HPDE6-E6E7 (cell line): ENCODE measurements at regions not wholly inside any gene's neighbourhood (a gene's known extent, or its start where the extent isn't known, plus 50 kb on each side); places are given as distances from the start of the nearest gene placed in this dataset.
"Not testable (repeated sequence)": the region's sequence is repeated elsewhere in the genome, so short reads cannot be mapped to it uniquely, and the experiment has no call there.

Source experiments
- DNase-seq: peaks from one replicate; pipeline ENCODE4 v3.0.0; 2011; ENCODE audit warnings: missing footprints; ENCODE audit errors: extremely low spot score

DNA sequence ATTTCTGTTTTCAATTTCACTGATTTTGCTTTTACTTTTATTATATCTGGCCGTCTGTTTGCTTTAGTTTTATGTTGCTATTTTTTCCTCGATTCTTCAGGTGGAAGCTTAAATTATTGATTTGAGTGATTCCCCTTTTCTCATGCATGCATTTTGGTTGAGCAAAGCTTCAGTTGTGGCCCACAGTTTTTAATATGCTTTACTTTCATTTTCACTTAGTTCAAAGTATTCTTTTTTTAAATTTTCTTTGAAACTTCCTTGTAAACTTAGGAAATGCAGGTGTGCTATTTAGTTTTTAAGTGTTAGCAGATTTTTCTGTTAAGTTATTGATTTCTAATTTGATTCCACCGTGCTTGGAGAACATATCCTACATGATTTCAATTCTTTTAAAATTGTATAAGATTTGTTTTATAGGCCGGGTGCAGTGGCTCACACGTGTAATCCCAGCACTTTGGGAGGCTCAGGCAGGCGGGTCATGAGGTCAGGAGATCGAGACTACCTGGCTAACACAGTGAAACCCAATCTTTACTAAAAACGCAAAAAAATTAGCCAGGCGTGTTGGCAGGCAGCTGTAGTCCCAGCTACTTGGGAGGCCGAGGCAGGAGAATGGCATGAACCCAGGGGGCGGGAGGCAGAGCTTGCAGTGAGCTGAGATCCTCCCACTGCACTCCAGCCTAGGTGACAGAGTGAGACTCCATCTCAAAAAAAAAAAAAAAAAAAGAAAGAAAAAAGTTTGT is 531.2 kb downstream of the KIF2B start:
- DNase-seq, result no peak

DNA sequence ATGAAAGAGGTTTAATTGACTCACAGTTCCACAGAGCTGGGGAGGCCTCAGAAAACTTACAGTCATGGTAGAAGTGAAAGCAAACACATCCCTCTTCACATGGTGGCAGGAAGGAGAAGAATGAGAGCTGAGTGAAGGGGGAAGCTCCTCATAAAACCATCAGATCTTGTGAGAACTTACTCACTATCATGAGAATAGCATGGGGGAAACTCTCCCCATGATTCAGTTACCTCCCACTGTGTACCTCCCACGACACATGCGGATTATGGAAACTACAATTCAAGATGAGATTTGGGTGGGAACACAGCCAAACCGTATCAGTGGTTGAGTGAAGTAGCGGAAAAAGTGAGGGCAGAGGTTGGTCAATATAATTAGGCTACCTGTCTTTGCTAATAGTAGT is 538.3 kb downstream of the KIF2B start:
- DNase-seq, result not testable (repeated sequence)

DNA sequence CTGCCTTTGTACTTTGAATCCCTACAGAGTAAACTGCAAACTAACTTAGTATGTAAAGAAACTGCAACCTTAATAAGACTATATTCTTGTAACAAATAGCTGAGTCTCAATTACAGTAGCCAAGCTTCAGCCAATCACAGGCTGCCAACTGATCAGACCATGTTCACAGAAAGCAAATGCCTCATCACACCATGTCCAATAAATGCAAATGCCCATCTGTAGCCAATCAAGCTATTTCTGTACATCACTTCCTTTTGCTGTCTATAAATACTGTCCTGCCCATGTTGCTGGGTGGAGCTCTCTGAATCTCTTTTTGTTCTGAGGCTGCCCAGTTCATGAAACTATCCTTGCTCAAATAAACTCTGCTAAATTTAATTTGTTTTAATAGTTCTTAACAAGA is 531.7 kb upstream of the TOM1L1 start:
- no peak for DNase-seq

DNA sequence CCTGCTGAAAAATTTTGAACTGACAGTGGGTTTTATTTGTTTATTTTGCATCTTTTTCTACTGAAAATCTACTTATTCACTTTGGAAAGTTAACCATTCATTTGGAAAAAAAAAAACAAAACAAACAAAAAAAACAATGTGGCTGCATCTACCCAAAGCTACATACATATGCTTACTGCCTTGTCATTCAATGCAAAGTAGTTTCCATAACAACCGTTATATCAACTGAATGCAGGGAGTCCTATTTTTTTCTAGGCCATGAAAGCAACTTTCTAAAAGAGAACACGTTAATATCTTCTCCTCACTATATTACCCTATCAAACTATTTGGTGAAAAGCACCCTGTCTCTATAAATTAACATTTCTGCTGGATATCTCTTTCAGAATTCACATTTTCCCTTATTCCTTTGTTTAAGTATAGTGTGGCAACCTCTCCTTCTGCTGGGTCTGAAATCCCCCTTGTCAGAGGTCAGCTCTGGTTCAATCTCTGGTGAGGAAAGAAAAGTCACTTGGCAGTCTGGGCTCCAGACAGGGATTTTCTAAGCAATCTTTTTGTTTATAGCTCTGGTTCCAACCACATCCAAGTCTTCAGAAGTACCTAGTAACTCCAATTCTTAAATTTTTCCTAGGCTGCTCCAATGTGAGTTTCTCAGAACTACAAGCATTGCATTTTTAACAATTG is 528.4 kb upstream of the TOM1L1 start:
- DNase-seq, result no peak

DNA sequence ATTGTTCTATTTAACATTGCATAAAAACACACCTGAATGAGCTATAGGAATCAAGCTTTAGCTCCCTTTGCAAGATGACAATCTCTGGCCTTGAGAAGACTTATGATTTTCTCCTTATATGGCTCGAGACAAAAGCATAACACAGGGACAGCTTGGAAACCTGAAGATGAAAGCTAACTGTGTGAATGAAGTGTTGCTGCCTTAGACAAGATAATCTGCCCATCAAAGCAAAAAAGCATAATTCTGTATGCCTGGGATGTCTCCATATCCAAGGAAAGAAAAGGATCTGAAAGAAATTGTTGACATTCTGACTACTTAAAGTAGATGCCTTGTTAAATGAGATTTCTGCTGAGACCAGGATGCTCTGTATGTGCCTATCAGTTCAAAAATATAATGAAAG is 526.7 kb upstream of the TOM1L1 start:
- no peak for DNase-seq

DNA sequence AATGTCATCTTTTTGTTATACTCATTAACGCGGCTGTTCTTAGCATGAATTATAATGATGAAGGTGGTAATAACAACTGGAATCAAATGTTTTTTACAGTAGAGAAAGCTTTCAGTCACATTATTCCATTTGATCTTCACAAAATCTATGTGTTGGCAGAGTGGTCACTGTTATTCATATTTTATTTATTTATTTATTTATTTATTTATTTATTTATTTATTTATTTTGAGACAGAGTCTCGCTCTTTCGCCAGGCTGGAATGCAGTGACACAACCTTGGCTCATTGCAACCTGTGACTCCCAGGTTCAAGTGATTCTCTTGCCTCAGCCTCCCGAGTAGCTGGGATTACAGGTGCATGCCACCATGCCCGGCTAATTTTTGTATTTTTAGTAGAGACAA is 524.2 kb upstream of the TOM1L1 start:
- not testable (repeated sequence) for DNase-seq

DNA sequence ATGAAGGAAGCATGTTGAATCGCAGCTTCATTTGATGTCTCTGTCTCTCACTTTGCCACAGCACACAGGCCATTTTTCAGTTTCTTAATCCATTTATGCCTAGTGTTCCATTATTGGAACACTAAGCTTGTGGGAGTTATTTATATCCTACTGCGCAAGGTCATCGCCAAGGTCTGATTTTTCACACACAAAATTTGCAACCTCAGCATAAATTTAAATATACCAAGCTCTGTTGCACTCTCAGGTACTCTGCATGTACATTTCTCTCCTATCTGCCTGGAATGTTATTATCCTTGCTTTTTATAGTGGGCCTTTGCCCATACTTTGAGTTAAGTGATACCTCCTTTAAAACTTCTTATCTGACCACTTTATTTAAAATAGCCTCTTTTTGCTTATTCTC is 519.2 kb upstream of the TOM1L1 start:
- DNase-seq, result no peak

DNA sequence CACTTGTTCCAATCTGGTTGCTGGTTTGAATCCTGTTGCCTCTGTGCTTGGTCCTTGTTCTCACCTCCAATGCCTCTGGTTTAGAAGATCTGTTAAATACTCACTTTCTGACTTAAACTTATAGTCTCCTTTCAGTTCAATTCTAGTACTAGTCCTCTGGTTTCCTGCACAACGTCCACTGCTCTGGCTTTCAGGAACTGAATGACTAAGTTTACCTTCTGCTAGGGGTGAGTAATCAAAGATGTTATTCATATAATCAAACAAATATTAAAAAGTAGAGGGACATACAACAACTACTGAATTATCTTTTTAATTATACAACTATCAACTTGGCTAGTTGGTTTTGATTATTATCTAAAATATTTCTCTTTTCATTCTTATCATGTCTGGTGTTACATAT is 496.4 kb upstream of the TOM1L1 start:
- no peak for DNase-seq

DNA sequence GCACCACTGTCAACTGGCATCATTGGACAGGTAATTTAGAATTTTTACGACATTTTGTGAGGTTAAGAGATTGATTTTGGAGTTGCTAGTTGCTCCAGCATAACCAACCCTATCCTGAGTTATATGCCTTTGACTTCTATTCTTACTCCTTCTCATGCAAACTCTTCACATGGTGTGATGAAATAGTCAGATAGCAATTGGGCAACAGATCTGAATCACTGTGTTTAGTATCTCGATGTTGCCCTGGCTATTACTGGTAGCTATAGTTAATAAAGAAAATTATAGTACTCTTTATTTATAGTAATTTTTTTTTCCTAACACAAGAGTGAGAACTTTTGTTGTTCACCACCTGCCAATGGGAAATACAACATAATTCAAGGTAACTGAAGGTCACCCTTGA is 494.8 kb upstream of the TOM1L1 start:
- no peak for DNase-seq

DNA sequence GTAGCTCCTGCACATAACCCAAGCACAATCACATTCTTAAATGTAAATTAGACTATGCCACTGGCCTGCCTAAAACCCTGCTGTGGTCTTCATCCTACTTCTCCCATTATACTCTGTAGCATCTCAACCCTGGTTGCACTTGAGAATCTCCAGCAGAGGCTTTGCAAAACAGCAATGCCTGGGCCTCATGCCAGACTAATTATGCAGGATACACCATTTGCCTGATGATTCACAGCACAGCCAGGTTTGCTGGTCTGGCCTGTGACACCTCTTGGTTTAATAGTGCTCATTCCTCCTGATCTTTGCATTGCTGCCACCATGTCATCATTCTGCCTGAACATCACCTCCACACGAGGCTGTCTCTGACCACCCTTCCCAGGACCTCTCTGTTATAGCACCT is 491.9 kb upstream of the TOM1L1 start:
- DNase-seq, result peak; percentile 38

DNA sequence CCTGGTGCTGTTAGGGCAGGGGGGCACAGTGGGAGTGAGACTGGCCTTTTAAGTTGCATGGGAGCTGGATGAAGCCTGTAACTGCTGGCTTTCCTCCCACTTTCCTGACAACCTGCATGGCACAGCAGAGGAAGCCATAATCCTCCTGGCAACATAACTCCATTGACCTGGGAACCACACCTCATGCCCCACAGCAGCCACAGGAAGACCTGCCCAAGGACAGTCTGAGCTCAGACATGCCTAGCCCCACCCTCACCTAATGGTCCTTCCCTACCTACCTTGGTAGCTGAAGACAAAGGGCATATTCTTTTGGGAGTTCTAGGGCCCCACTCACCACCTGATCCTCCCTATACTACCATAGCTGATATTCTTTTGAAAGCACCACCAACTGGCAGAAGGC is 482.2 kb upstream of the TOM1L1 start:
- DNase-seq, result no peak

DNA sequence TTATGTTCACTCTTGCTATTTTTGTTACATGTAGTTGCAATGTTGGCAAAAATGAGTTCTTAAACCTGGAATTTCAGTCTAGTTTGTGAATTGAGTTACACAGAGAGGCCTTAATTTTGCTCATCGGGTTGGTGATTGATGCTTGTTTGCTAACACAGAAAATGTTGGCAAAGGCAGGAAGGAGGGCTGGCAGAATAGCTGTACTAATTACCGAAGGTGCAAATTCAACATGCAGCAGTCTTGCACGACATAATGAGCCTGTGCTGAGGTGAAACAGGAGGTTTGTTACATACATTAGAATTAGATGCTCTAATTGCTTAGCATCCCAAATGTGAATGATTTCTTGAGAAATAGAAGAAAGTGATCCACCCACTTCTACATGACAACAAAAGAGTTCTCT is 475.0 kb upstream of the TOM1L1 start:
- no peak for DNase-seq

DNA sequence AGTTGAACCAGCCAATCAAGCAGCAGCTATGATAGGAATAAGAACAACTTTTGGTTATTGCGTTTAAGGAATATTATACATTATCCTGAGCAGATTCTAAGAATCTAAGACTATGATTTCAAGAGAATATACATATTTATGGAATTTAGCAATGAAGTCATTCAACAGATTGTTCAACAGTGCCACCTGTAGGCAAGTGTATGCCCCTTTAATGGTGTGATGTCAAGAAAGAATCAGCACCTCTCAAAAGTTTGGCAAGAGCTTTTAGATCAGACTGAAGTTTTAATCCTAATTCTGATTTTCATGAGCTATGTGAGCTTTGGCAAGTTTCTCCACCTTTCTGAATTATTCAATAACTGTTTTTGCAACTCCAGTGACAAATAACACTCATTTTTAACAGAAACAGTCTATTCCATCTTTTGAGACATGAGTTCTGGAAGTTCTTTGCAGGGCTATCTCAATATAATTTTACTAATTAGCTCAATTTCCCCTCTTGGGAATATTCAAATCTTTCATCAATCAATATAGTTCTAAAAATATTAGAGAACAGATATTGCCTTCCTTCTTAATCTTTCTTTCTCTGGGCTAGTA is 474.3 kb upstream of the TOM1L1 start:
- DNase-seq, result peak; percentile 16

DNA sequence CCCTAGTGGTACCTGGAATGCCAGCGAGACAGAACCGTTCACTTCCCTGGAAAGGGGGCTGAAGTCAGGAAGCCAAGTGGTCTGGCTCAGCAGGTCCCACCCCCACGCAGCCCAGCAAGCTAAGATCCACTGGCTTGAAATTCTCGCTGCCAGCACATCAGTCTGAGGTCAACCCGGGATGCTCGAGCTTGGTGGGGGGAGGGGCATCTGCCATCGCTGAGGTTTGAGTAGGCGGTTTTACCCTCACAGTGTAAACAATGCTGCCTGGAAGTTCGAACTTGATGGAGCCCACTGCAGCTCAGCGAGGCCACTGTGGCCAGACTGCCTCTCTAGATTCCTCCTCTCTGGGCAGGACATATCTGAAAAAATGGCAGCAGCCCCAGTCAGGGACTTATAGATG is 464.7 kb upstream of the TOM1L1 start:
- DNase-seq, result no peak

DNA sequence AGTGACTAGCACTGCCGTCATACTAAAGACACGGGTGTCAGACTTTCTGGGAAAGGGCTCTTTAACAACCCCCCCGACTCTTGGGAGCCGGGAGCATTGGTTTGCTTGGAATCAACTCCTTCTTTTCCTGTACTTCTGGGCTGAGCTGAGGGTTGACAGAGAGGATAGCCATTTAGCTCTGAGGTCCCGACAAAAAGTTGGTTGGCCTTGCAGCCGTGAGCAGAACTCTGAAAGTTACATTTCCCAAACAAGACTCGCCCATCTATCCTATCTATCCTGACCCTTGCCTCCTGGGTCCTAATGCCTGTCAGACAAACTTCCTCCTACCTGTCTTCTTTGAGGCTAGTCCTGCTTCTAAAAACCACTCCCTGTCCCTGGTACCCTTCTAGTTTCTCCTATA is 460.8 kb upstream of the TOM1L1 start:
- DNase-seq, result no peak

DNA sequence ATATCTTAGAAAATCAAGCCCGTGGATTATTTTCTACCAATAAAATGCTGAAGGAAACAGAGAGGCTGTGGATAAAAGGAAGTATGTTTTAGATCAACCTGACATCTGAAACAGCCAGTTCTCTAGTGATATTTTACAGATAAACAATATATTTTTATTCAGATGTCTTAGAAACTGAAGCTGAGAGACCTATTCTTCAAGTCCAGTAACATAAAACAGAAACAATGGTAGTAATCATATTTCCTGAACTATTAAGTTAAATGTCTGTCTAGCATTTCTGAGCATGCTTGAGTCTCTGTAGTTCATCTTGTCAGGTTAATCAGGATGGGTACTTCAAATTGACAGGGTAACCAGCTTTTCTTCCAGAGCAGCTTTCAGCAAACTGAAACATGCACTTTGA is 449.6 kb upstream of the TOM1L1 start:
- DNase-seq, result no peak

DNA sequence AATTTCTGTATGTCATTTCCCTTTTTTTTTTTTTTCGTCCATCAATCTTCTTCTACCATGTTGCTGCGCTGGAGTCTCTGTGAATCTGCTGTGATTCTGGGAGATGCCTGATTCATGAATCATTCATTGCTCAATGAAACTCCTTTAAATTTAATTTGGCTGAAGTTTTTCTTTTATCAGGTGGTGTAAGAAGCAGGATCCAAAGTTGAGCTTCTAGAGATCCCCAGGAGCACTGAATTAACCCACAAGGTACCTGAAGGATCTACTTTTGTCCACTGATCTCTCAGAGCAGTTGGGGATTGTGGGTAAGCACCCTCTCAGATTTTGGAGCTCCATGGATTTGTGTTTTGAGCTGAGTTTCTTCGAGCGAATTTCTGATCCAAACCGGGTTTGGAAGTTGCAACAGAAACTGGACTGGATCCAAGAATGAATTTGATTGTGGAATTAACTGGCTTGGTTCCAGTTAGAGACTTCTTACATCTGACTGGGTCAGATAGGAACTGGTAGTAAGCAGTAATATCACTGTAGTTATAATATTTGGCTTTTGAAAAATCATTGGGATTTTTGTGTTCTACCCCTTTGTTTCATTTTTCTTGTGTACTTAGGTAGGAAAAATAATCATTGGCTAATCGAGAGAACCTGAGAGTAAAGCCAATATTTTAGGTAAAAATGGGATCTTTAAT is 447.8 kb upstream of the TOM1L1 start:
- no peak for DNase-seq

DNA sequence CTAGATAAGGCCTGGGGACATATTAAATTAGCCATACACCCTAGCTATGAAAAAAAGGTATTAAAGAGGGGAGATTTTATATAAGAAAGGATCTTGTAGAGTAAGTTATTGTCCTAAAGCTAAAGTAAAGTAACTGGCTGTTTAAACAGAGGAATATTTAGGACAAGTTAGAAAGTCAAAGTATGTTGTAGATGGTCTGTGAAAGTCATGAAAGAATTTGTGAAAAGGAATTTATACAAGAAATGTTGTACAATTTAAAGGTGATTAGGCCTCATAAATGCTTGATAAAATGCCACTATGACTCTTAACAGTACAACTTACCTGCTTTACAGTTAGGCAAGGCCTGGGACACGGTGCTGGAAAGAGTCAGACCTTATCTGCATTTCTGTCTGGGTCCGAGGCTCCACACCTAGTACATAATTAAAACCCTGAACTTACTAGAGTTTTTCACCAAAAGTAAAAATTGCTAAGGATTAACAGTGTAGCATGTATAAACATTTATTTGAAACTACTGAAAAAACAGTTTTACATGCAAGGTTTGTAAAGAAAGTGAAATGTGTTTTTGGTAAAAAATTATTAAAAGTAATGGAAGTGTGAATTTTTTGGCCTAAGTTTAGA is 445.3 kb upstream of the TOM1L1 start:
- DNase-seq, result no peak

DNA sequence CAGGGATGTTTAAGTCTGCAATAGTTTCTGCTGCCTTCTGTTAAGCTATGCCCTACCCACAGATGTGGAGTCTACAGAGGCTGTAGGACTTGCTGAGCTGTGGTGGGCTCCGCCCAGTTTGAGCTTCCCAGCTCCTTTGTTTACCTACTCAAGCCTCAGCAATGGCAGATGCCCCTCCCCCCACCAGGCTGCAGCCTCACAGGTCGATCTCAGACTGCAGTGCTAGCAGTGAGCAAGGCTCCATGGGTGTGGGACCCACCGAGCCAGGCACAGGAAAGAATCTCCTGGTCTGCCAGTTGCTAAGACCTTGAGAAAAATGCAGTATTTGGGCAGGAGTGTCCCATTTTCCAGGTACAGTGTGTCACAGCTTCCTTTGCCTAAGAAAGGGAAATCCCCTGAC is 435.2 kb upstream of the TOM1L1 start:
- not testable (repeated sequence) for DNase-seq

DNA sequence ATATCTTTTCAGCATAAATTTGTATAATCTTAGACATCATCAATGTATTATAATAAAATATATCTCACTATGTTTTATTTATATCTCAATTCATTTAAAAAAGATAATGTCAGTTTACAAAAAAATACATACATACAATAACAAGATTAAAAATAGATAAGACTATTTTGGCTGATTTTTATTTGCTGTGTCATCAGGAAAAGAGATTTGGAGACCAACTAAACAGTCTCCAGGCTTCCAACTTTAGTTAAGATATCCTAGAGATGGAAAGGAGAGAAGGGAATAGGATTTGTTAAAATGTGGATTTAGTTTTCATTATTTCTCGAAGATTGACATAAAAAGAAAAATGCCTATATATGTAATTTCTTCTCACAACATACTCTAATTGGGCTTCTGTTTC is 433.8 kb upstream of the TOM1L1 start:
- no peak for DNase-seq

DNA sequence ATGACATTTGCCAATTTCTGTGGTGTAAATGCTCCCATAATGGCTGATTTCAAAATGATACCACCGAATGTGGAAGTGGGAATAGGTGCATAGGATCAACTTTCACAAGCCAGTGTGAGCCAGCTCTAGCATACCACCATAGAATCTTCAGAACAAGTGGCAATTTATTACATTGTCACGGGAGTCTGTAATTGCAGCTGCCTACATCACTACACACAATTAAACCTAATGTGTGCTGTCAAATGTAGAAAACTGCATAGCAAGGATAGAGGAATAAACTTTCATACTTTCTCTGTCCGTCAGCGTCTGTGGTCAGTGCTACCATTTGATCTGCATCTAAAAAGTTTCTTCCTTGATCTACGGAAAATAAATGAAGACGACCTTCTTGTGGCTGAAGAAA is 417.8 kb upstream of the TOM1L1 start:
- DNase-seq, result no peak

DNA sequence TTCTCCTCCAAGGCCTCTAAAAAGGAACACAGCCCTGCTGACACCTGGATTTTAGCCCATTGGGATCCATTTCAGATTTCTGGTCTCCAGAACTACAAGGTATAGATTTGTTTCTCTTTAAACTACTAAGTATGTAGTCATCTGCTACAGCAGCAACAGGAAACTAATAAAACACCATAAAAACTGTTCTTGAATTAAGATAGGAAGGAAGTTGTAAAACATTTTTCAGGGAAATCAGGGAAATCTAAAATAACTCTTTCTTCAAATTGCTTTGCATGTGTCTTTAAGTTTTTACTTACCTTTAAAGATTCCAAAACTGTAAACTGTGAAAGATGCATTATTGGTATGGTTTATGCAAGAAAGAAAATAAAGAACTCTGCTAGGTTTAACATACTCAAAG is 407.0 kb upstream of the TOM1L1 start:
- no peak for DNase-seq
